AG04449 (cell line): ENCODE measurements at regions not wholly inside any gene's neighbourhood (a gene's known extent, or its start where the extent isn't known, plus 50 kb on each side); places are given as distances from the start of the nearest gene placed in this dataset.

Experiments
- CTCF ChIA-PET: fragments of 350-600 bp; formaldehyde crosslinking; extraction: SDS; loops from one replicate; lab custom pipeline; 2021; ENCODE audit warnings: antibody characterized with exemption; lab: Yijun Ruan, JAX
- POLR2A ChIA-PET: fragments of 400-600, 350-600 bp; formaldehyde crosslinking; extraction: SDS; loops from one replicate; lab custom pipeline; 2020; ENCODE audit warnings: antibody characterized with exemption, inconsistent platforms; lab: Yijun Ruan, JAX
- DNase-seq: peaks from one replicate; pipeline ENCODE4 v3.0.0-alpha.2; 2010; ENCODE audit warnings: low read depth, low spot score
- H3K4me3 ChIP-seq: 2 replicates; pipeline ENCODE4 v1.5.1; 2011; ENCODE audit warnings: low read depth, mild to moderate bottlenecking, control low read depth, low read length
- CTCF ChIP-seq: IDR thresholded peaks from one replicate; pipeline ENCODE4 v1.5.1; 2011; ENCODE audit warnings: mild to moderate bottlenecking, moderate library complexity, low read length, control low read depth, inconsistent platforms; ENCODE audit not compliant: insufficient read depth; ENCODE audit errors: missing control alignments

- no peak for TF ChIP-seq CTCF
- CTCF ChIA-PET, result no interaction called here
- DNase-seq, result peak; percentile 19
- H3K4me3 ChIP-seq, result no peak overlapping the region
- POLR2A ChIA-PET, result no interaction called here
Observed at GRCh38 chr5:156031181-156031580, 295.8 kb upstream of the SGCD start.

DNA sequence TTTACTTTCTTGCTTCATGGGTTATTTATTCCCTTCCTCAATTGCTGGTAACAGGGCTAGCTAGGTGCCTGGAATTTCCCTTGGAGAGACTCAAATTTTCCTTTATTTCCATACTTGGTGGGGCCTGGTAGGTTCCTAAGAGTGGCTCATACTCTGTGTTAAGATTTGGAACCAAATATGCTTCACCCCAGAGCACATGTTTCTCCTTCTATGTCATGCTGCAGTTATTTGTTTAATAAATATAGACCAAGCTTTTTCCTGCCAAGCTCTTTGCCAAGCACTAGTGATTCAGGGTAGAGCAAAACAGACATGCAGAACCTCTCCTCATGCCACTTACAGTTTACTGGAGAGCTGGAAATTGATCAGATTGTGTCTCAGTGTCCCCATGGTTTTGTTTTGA lies 290.3 kb upstream of the SGCD start:
- peak; percentile 46 for DNase-seq
- POLR2A ChIA-PET, result interaction anchor here (1.0 kb wide), 1 partner anchor 58 kb away, joined by 3 read pairs; no protein-coding TSS in a partner anchor
- CTCF ChIA-PET, result no interaction called here
- TF ChIP-seq CTCF, result no peak
- no peak overlapping the region for H3K4me3 ChIP-seq

DNA sequence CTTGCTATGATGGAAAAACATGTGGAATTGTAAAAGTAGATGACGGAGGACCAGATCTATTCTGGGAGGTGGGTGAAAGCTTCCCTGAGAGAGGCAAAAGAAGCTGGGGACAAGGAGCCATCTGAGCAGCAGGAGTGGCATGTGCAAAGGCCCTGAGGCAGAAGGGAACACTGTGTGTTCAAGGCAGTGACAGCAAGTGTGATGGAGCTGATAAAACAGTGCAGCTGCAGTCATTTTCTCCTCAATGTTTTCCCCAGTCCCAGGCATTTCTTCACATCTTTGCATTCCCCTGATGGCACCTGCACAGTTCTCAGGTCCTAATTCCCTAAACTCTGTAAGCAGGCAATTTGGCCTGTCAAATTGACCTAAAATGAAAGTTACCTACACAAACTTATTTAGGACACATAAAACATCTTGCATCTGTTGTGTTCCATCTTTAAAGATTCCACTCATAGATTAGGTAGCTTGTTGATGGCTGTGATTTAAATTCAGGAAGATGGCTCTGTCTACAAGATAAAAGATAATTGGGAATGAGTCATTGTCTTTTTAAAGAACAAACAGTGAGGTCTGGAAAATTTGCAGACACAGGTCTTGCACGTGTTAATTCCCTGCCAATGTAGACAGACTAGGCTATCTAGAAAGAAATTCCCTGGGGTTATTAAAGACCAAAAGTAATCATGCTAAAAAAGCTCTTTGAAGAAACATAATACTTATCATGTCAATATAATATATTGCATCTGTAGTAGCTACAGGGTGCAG lies 289.6 kb upstream of the SGCD start:
- POLR2A ChIA-PET, result interaction anchor here (1.0 kb wide), 1 partner anchor 57 kb away, joined by 3 read pairs; no protein-coding TSS in a partner anchor
- DNase-seq, result no peak
- CTCF ChIA-PET, result no interaction called here
- no peak for TF ChIP-seq CTCF
- no peak overlapping the region for H3K4me3 ChIP-seq

- ChIA-PET POLR2A (no interaction called here), CTCF (no interaction called here)
- no peak overlapping the region for H3K4me3 ChIP-seq
- no peak for TF ChIP-seq CTCF
- no peak for DNase-seq
Observed at GRCh38 chr5:156042726-156043125, 284.2 kb upstream of the SGCD start.

GRCh38 chr5:156043351-156043750 lies 283.6 kb upstream of the SGCD start:
- H3K4me3 ChIP-seq, result no peak overlapping the region
- DNase-seq, result no peak
- POLR2A ChIA-PET, result no interaction called here
- CTCF ChIA-PET, result no interaction called here
- no peak for TF ChIP-seq CTCF

DNA sequence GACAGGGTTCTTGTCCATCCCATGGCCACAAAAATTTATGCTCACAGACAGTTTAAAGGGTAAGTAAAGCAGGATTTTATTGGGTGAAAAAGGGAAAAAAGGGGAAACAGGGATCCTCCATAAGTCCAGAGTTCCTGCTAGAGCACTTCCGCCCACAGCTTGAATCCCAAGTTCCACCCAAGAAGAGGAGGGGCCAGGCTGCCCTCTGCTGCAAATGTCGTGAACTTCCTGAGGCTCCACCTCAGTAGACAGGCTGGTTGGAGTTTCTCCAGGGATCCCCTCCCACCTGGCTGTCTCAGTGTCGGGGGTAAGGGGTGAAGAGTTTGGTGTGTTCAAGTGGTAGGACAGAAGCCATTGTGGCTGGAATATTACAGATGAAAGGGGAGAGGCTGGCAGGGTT lies 275.0 kb upstream of the SGCD start:
- H3K4me3 ChIP-seq, result no peak overlapping the region
- ChIA-PET CTCF (no interaction called here), POLR2A (no interaction called here)
- no peak for TF ChIP-seq CTCF
- no peak for DNase-seq
